ENCODE measurements at regions not wholly inside any gene's neighbourhood (a gene's known extent, or its start where the extent isn't known, plus 50 kb on each side); places are given as distances from the start of the nearest gene placed in this dataset.

DNA sequence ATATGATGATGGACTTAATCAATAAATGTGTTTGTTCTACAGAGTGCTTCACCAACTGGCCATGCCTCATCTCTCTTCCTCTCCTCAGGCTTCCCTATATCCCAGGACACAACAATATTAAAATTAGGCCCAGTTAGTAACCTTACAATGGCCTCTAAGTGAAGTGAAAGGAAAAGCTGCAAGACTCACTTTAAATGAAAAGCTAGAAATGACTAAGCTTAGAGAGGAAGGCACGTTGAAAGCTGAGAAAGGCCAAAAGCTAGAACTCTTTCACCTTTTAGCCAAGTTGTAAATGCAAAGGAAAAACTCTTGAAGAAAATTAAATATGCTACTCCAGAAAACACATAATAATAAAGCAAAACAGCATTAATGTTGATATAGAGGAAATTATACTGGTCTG is 1010.3 kb downstream of the NAALADL2 start:
- Histone ChIP-seq H3K9me3 (ENCODE audit: control extremely low read depth in 1 of 5, control insufficient read depth in 4 of 5, insufficient read depth in 2 of 5, low read depth in 1 of 5, low read length in 4 of 5) (no peaks in the 10 kb centered on the region), H3K27me3 (replicated peaks in 2 of 5; ENCODE audit: control insufficient read depth in 4 of 5, insufficient read depth in 5 of 5, low read length in 4 of 5) (no peaks in the 10 kb centered on the region), H3K4me1 (ENCODE audit: control extremely low read depth in 1 of 4, control insufficient read depth in 4 of 4, insufficient read depth in 4 of 4, low read length in 3 of 4) (no peaks in the 10 kb centered on the region), H3K4me3 (ENCODE audit: control insufficient read depth in 1 of 7, extremely low read depth in 1 of 7, insufficient read depth in 4 of 7, low read depth in 2 of 7, low read length in 6 of 7) (no peak overlapping the region), H3K36me3 (ENCODE audit: control insufficient read depth in 4 of 4, insufficient read depth in 4 of 4, low read length in 3 of 4) (no peaks in the 10 kb centered on the region), H3K27ac (ENCODE audit: insufficient read depth in 1 of 2, low read depth in 1 of 2, low read length in 2 of 2, poor library complexity in 1 of 2, severe bottlenecking in 2 of 2) (no peak overlapping the region)
- WGBS (ENCODE audit: insufficient coverage), result 100% methylated on average over 1 of the region's 1 CpG
- ChIA-PET POLR2A (no interaction called here), CTCF (no interaction called here)
- no peak for DNase-seq

GRCh38 chr3:175868626-175869025 is 1009.5 kb downstream of the NAALADL2 start:
- Histone ChIP-seq H3K27ac (ENCODE audit: insufficient read depth in 1 of 2, low read depth in 1 of 2, low read length in 2 of 2, poor library complexity in 1 of 2, severe bottlenecking in 2 of 2) (no peak overlapping the region), H3K9me3 (ENCODE audit: control extremely low read depth in 1 of 5, control insufficient read depth in 4 of 5, insufficient read depth in 2 of 5, low read depth in 1 of 5, low read length in 4 of 5) (no peaks in the 10 kb centered on the region), H3K27me3 (replicated peaks in 2 of 5; ENCODE audit: control insufficient read depth in 4 of 5, insufficient read depth in 5 of 5, low read length in 4 of 5) (no peaks in the 10 kb centered on the region), H3K4me3 (ENCODE audit: control insufficient read depth in 1 of 7, extremely low read depth in 1 of 7, insufficient read depth in 4 of 7, low read depth in 2 of 7, low read length in 6 of 7) (no peak overlapping the region), H3K36me3 (ENCODE audit: control insufficient read depth in 4 of 4, insufficient read depth in 4 of 4, low read length in 3 of 4) (no peaks in the 10 kb centered on the region), H3K4me1 (ENCODE audit: control extremely low read depth in 1 of 4, control insufficient read depth in 4 of 4, insufficient read depth in 4 of 4, low read length in 3 of 4) (no peaks in the 10 kb centered on the region)
- ChIA-PET CTCF (no interaction called here), POLR2A (no interaction called here)
- no peak for DNase-seq
- no CpG with 5 or more reads among the region's 1 CpG for WGBS (ENCODE audit: insufficient coverage)

- WGBS (ENCODE audit: insufficient coverage), result no CpG with 5 or more reads among the region's 1 CpG
- ChIA-PET POLR2A (no interaction called here), CTCF (no interaction called here)
- no peaks in the 10 kb centered on the region for H3K36me3 ChIP-seq (ENCODE audit: control insufficient read depth in 4 of 4, insufficient read depth in 4 of 4, low read length in 3 of 4)
- no peak for DNase-seq
- H3K4me1 ChIP-seq (ENCODE audit: control extremely low read depth in 1 of 4, control insufficient read depth in 4 of 4, insufficient read depth in 4 of 4, low read length in 3 of 4), result no peaks in the 10 kb centered on the region
- no peak overlapping the region for H3K27ac ChIP-seq (ENCODE audit: insufficient read depth in 1 of 2, low read depth in 1 of 2, low read length in 2 of 2, poor library complexity in 1 of 2, severe bottlenecking in 2 of 2)
- no peak overlapping the region for H3K4me3 ChIP-seq (ENCODE audit: control insufficient read depth in 1 of 7, extremely low read depth in 1 of 7, insufficient read depth in 4 of 7, low read depth in 2 of 7, low read length in 6 of 7)
- H3K9me3 ChIP-seq (ENCODE audit: control extremely low read depth in 1 of 5, control insufficient read depth in 4 of 5, insufficient read depth in 2 of 5, low read depth in 1 of 5, low read length in 4 of 5), result no peaks in the 10 kb centered on the region
- H3K27me3 ChIP-seq (replicated peaks in 2 of 5; ENCODE audit: control insufficient read depth in 4 of 5, insufficient read depth in 5 of 5, low read length in 4 of 5), result no peaks in the 10 kb centered on the region
Measured at GRCh38 chr3:175865724-175866123, 1006.6 kb downstream of the NAALADL2 start.

GRCh38 chr3:175861916-175862315 is 1002.8 kb downstream of the NAALADL2 start:
- 75% methylated on average over 2 of the region's 4 CpGs for WGBS (ENCODE audit: insufficient coverage)
- Histone ChIP-seq H3K27me3 (replicated peaks in 2 of 5; ENCODE audit: control insufficient read depth in 4 of 5, insufficient read depth in 5 of 5, low read length in 4 of 5) (no peaks in the 10 kb centered on the region), H3K4me3 (ENCODE audit: control insufficient read depth in 1 of 7, extremely low read depth in 1 of 7, insufficient read depth in 4 of 7, low read depth in 2 of 7, low read length in 6 of 7) (no peak overlapping the region), H3K9me3 (ENCODE audit: control extremely low read depth in 1 of 5, control insufficient read depth in 4 of 5, insufficient read depth in 2 of 5, low read depth in 1 of 5, low read length in 4 of 5) (no peaks in the 10 kb centered on the region), H3K36me3 (ENCODE audit: control insufficient read depth in 4 of 4, insufficient read depth in 4 of 4, low read length in 3 of 4) (no peaks in the 10 kb centered on the region), H3K27ac (ENCODE audit: insufficient read depth in 1 of 2, low read depth in 1 of 2, low read length in 2 of 2, poor library complexity in 1 of 2, severe bottlenecking in 2 of 2) (no peak overlapping the region), H3K4me1 (ENCODE audit: control extremely low read depth in 1 of 4, control insufficient read depth in 4 of 4, insufficient read depth in 4 of 4, low read length in 3 of 4) (no peaks in the 10 kb centered on the region)
- DNase-seq, result no peak
- ChIA-PET POLR2A (no interaction called here), CTCF (no interaction called here)
